Breast epithelium (tissue), 4 donors: ENCODE measurements at regions not wholly inside any gene's neighbourhood (a gene's known extent, or its start where the extent isn't known, plus 50 kb on each side); places are given as distances from the start of the nearest gene placed in this dataset.

Source experiments
- DNase-seq, 2 donors: peaks; one replicate each; pipeline ENCODE4 v3.0.0-alpha.2; 2019; ENCODE audit warnings: low spot score in 2 of 2
- H3K27ac ChIP-seq, 2 donors: fragments of 200-600 bp; sonication (generic) in 1 of 2; one replicate each; pipeline ENCODE4 v1.5.1; 2016 to 2019; ENCODE audit warnings: mild to moderate bottlenecking in 1 of 2
- H3K27me3 ChIP-seq, 2 donors: fragments of 200-600 bp; sonication (generic) in 1 of 2; one replicate each; pipeline versions ENCODE4 v1.5.1 to v1.6.0; 2017 to 2019; ENCODE audit warnings: control low read depth in 1 of 2, mild to moderate bottlenecking in 1 of 2
- H3K36me3 ChIP-seq: fragments of 200-600 bp; one replicate; pipeline ENCODE4 v1.5.1; 2019
- H3K4me1 ChIP-seq, 2 donors: fragments of 200-600 bp; sonication (generic); one replicate each; pipeline ENCODE4 v1.5.1; 2016 to 2019; ENCODE audit warnings: control low read depth in 1 of 2
- H3K4me3 ChIP-seq, 3 donors: fragments of 200-600 bp; sonication (generic); 1 replicate in 2 of 3; 2 replicates in 1 of 3; pipeline ENCODE4 v1.5.1; 2016 to 2019; ENCODE audit warnings: mild to moderate bottlenecking in 3 of 3, moderate library complexity in 2 of 3
- H3K9me3 ChIP-seq, 2 donors: fragments of 200-600 bp; sonication (generic) in 1 of 2; one replicate each; pipeline ENCODE4 v1.5.1; 2016 to 2019; ENCODE audit warnings: control low read depth in 1 of 2
- CTCF ChIP-seq, 3 donors: fragments of 450-650 bp; IDR thresholded peaks; one replicate each; pipeline ENCODE4 v1.5.1; 2016 to 2017; ENCODE audit warnings: antibody characterized with exemption in 3 of 3, mild to moderate bottlenecking in 3 of 3, moderate library complexity in 3 of 3
- POLR2A ChIP-seq: fragments of 450-650 bp; IDR thresholded peaks from one replicate; pipeline ENCODE4 v1.6.1; 2016; ENCODE audit warnings: antibody characterized with exemption, mild to moderate bottlenecking, moderate library complexity
- POLR2AphosphoS5 ChIP-seq, 3 donors: sonication (generic); formaldehyde crosslinking; IDR thresholded peaks; one replicate each; pipeline ENCODE4 v1.6.1; 2017; ENCODE audit warnings: antibody characterized with exemption in 3 of 3
- intact Hi-C: fragments of 100-400 bp; cut with DNase I; formaldehyde crosslinking; loops from one replicate; pipeline ENCODE4 v1.15.1; 2023; ENCODE audit warnings: low total_unique reads

GRCh38 chr20:17171746-17172280 lies 55.0 kb upstream of the PCSK2 start:
- Histone ChIP-seq H3K4me1 (no peaks in the 10 kb centered on the region), H3K9me3 (no peaks in the 10 kb centered on the region), H3K27ac (no peak overlapping the region), H3K4me3 (no peak overlapping the region), H3K27me3 (no peaks in the 10 kb centered on the region), H3K36me3 (no peaks in the 10 kb centered on the region)
- intact Hi-C loops, result no loop called here
- no peak for TF ChIP-seq POLR2A
- no peak for TF ChIP-seq POLR2AphosphoS5 (IDR thresholded peaks at IDR 0.05)
- TF ChIP-seq CTCF (IDR thresholded peaks at IDR 0.05), result no peak
- DNase-seq, result no peak

GRCh38 chr20:17172836-17173516 lies 53.9 kb upstream of the PCSK2 start:
- Histone ChIP-seq H3K27me3 (peaks cover 0 to 3% of the 10 kb centered on the region in 2 donors), H3K9me3 (no peaks in the 10 kb centered on the region), H3K4me3 (no peak overlapping the region), H3K27ac (no peak overlapping the region), H3K36me3 (no peaks in the 10 kb centered on the region), H3K4me1 (no peaks in the 10 kb centered on the region)
- intact Hi-C loops, result no loop called here
- TF ChIP-seq POLR2A, result no peak
- DNase-seq, result no peak
